Kidney epithelial cell (primary cell): ENCODE measurements at regions not wholly inside any gene's neighbourhood (a gene's known extent, or its start where the extent isn't known, plus 50 kb on each side); places are given as distances from the start of the nearest gene placed in this dataset.

Experiments used
- DNase-seq: peaks from one replicate; pipeline ENCODE4 v3.0.0-alpha.2; 2010; ENCODE audit warnings: low read depth
- H3K27me3 ChIP-seq: 2 replicates; pipeline ENCODE4 v1.6.0; 2011; ENCODE audit warnings: low read length; ENCODE audit not compliant: control insufficient read depth, insufficient read depth
- H3K36me3 ChIP-seq: 2 replicates; pipeline ENCODE4 v1.5.1; 2011; ENCODE audit warnings: low read length; ENCODE audit not compliant: control insufficient read depth, insufficient read depth
- H3K4me3 ChIP-seq: 2 replicates; pipeline ENCODE4 v1.5.1; 2011; ENCODE audit warnings: low read depth, mild to moderate bottlenecking, control low read depth, low read length
- TF ChIP-seq, protein P1 (sequence below): IDR thresholded peaks from 2 replicates; pipeline ENCODE4 v1.5.1; 2011; ENCODE audit warnings: mild to moderate bottlenecking, moderate library complexity, low read length, control low read depth, inconsistent platforms; ENCODE audit not compliant: insufficient read depth, poor library complexity, severe bottlenecking

DNA sequence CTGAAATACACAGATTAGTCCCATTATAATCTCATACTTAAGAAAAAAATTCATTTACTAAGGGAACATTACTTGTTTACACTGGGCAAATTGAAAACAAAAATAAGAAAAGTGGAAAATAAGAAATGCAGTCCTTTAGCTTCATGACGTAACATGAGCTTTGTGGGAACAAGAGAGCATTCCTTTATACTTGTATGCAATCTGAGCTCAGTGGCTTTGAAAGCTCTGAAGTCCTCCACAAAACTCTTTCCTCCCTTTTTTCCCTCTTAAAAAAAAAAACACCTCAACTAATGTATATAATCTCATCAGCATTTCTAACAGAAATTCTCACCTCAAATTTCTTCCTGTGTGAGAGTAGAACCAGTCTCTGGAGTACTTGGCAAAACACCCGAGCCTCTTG, 76.9 kb upstream of the OTX2 start:
- Histone ChIP-seq H3K4me3 (no peak overlapping the region), H3K36me3 (no peaks in the 10 kb centered on the region), H3K27me3 (peaks cover 4% of the 10 kb centered on the region)
- TF ChIP-seq, protein P1, sequence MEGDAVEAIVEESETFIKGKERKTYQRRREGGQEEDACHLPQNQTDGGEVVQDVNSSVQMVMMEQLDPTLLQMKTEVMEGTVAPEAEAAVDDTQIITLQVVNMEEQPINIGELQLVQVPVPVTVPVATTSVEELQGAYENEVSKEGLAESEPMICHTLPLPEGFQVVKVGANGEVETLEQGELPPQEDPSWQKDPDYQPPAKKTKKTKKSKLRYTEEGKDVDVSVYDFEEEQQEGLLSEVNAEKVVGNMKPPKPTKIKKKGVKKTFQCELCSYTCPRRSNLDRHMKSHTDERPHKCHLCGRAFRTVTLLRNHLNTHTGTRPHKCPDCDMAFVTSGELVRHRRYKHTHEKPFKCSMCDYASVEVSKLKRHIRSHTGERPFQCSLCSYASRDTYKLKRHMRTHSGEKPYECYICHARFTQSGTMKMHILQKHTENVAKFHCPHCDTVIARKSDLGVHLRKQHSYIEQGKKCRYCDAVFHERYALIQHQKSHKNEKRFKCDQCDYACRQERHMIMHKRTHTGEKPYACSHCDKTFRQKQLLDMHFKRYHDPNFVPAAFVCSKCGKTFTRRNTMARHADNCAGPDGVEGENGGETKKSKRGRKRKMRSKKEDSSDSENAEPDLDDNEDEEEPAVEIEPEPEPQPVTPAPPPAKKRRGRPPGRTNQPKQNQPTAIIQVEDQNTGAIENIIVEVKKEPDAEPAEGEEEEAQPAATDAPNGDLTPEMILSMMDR: no peak
- DNase-seq: no peak

DNA sequence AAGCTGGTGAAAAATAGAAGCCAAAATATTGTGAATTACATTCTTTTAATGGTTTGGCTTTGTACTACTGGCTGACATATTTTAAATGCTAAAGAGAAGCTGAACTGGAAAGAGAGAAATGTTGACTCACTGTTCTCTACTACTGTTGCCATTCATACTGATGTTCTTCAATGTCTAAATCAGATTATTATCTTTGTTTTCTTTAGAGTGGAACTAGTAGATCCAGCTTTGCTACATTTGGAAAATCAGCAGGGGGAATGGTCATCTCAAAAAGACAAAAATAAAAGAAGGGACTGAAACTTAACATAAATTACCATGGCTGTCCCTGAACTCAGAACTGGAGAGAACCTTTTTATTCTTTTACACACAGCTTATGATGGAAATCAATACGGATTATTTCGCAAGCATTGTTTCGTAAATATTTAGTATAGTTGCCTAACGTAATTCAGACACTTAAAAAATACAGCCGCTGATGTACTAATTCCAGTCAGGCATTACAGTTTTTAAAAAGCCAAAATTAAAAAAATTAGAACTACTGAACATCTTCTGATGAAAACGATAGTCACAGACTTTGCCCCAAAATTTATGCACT, 76.3 kb upstream of the OTX2 start:
- Histone ChIP-seq H3K4me3 (no peak overlapping the region), H3K27me3 (peaks cover 4% of the 10 kb centered on the region), H3K36me3 (no peaks in the 10 kb centered on the region)
- TF ChIP-seq, protein P1: no peak
- no peak for DNase-seq

DNA sequence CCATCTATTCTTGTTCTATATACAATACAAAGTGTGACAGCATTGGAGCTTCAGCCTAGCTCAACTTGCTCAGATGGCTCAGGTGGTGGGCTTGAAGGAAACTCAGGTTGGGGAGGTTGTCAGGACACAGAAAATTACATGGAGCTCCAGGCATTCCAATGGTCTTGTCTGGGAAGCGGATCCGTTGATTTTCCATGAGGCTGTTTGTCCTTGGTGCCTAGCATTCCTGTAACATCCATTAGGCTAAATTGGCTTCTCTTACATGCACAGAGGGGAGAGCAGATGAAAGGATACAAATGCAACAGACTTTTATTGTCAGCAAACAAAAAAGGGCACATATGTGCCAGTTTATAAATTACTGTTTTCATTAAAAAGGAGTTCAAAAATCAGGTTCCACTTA, 75.5 kb upstream of the OTX2 start:
- no peaks in the 10 kb centered on the region for H3K36me3 ChIP-seq
- TF ChIP-seq, protein P1: no peak
- H3K27me3 ChIP-seq: peaks cover 4% of the 10 kb centered on the region
- DNase-seq: no peak
- no peak overlapping the region for H3K4me3 ChIP-seq

DNA sequence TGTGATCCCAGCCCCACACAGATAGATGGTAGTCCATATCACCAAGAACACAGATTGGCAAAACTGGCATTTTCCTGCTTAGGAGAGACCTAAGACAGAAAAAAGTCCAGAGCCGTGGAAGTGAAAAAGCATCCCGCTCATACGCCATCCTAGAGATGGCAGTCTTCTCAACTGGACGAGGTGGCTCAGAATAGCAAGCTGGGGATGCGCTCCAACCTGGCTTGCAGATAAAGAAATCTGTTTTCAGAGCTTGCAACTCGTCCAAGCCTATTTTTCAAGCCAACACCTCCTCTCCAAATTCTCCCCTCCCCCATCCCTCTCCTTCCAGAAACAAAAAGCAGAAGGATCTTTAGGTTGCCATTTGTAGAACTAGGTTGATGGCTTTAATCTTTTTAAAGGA, 74.3 kb upstream of the OTX2 start:
- no peak for DNase-seq
- H3K27me3 ChIP-seq: peaks cover 4% of the 10 kb centered on the region
- H3K4me3 ChIP-seq: no peak overlapping the region
- TF ChIP-seq, protein P1: no peak
- H3K36me3 ChIP-seq: no peaks in the 10 kb centered on the region

DNA sequence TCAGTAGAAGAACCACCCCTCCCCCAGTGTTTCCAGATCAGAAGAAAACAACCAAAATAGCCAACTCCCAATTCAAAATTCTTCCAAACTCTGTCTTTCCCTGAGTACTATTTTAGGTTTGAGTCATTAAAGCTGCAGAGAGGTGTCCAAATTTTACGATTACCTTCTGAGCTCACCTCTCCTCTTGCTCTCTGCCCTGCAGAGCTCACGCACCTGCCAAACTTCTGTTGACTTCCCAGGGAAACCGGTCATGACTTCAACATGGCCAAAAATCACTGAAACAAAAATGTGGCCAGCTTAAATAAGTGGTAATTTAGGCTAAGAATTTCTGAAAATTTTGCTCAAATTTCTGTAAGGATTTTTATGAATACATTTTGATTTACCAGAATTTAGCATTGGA, 70.9 kb upstream of the OTX2 start:
- Histone ChIP-seq H3K36me3 (no peaks in the 10 kb centered on the region), H3K27me3 (no peaks in the 10 kb centered on the region), H3K4me3 (no peak overlapping the region)
- TF ChIP-seq, protein P1: no peak
- DNase-seq: no peak

DNA sequence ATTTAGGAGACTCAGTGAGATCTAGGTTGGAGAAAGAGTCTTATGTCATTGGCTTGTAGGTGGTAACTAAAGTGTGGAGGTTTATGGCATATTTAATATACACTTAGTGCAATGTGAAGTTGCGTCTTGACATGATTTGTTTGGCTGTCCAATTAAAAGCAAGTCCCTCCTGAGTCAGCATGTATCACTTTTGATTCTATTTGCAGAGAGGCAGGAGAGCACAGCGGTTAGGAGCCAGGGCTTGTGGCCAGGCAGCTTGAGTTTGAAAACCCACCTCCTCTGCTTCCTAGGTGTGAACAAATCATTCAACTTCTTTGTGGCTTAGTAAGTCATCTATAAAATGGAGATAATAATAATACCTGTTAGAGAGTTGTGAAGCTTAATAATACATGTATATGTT, 68.5 kb upstream of the OTX2 start:
- no peak overlapping the region for H3K4me3 ChIP-seq
- H3K36me3 ChIP-seq: no peaks in the 10 kb centered on the region
- TF ChIP-seq, protein P1: no peak
- no peaks in the 10 kb centered on the region for H3K27me3 ChIP-seq
- no peak for DNase-seq
